PC-3 (cell line): ENCODE measurements at regions not wholly inside any gene's neighbourhood (a gene's known extent, or its start where the extent isn't known, plus 50 kb on each side); places are given as distances from the start of the nearest gene placed in this dataset.

Experiments
- EZH2 ChIP-seq: fragments of 300-600 bp; sonication (generic); IDR thresholded peaks from one replicate; pipeline ENCODE4 v1.6.1; 2017; ENCODE audit warnings: antibody characterized with exemption, mild to moderate bottlenecking, low read length; ENCODE audit not compliant: unreplicated experiment
- TF ChIP-seq, protein P1 (sequence below): fragments of 300-600 bp; sonication (generic); conservative IDR thresholded peaks from 2 replicates; pipeline ENCODE4 v1.5.1; 2017; ENCODE audit warnings: antibody characterized with exemption, low read depth, mild to moderate bottlenecking, low read length

DNA sequence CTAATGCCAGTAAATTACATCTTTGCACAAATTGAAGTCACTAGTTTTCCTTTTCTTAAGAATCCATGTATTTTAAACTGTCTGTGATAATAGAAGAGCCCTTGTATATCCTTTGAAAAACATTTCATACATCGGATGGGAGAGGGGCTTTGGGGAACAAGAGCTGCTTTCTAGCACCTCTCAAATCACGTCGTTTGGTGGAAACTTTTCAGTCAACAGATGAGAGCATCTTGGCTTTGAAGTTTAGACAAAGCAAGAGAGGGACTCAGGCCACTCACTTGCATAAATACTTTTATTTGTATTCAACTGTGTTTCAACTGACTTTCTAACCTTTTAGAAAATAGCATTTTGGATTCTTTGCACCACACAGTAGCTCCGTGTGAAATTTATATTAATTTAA, 502.3 kb upstream of the IMPG1 start:
- TF ChIP-seq, protein P1, sequence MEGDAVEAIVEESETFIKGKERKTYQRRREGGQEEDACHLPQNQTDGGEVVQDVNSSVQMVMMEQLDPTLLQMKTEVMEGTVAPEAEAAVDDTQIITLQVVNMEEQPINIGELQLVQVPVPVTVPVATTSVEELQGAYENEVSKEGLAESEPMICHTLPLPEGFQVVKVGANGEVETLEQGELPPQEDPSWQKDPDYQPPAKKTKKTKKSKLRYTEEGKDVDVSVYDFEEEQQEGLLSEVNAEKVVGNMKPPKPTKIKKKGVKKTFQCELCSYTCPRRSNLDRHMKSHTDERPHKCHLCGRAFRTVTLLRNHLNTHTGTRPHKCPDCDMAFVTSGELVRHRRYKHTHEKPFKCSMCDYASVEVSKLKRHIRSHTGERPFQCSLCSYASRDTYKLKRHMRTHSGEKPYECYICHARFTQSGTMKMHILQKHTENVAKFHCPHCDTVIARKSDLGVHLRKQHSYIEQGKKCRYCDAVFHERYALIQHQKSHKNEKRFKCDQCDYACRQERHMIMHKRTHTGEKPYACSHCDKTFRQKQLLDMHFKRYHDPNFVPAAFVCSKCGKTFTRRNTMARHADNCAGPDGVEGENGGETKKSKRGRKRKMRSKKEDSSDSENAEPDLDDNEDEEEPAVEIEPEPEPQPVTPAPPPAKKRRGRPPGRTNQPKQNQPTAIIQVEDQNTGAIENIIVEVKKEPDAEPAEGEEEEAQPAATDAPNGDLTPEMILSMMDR, result no peak
- TF ChIP-seq EZH2, result no peak
